ENCODE measurements at regions not wholly inside any gene's neighbourhood (a gene's known extent, or its start where the extent isn't known, plus 50 kb on each side); places are given as distances from the start of the nearest gene placed in this dataset.
"Not testable (repeated sequence)": the region's sequence is repeated elsewhere in the genome, so short reads cannot be mapped to it uniquely, and the experiment has no call there.

GRCh38 chr9:115845648-115846312 is 307.8 kb upstream of the PAPPA start:
- DNase-seq = no peak

GRCh38 chr9:115847216-115847615 is 306.4 kb upstream of the PAPPA start:
- no peak for DNase-seq

- DNase-seq = no peak
These were observed 303.7 kb upstream of the PAPPA start for GRCh38 chr9:115849679-115850412.

GRCh38 chr9:115850548-115851304 is 302.9 kb upstream of the PAPPA start:
- no peak for DNase-seq

- DNase-seq = no peak
These were observed 298.0 kb upstream of the PAPPA start for GRCh38 chr9:115855458-115856133.

GRCh38 chr9:115858421-115858820 is 295.2 kb upstream of the PAPPA start:
- not testable (repeated sequence) for DNase-seq

GRCh38 chr9:115862021-115862420 is 291.6 kb upstream of the PAPPA start:
- no peak for DNase-seq

- DNase-seq = no peak
These were observed 289.0 kb upstream of the PAPPA start for GRCh38 chr9:115864581-115864980.

GRCh38 chr9:115867326-115867725 is 286.3 kb upstream of the PAPPA start:
- DNase-seq = no peak

- DNase-seq = no peak
These were observed 275.6 kb upstream of the PAPPA start for GRCh38 chr9:115877852-115878438.

- no peak for DNase-seq
These were observed 274.1 kb upstream of the PAPPA start for GRCh38 chr9:115879451-115879850.

GRCh38 chr9:115880221-115880885 is 273.2 kb upstream of the PAPPA start:
- DNase-seq = no peak

- no peak for DNase-seq
These were observed 270.7 kb upstream of the PAPPA start for GRCh38 chr9:115882911-115883310.

- no peak for DNase-seq
These were observed 269.9 kb upstream of the PAPPA start for GRCh38 chr9:115883467-115884329.

- no peak for DNase-seq
These were observed 268.7 kb upstream of the PAPPA start for GRCh38 chr9:115884846-115885245.

GRCh38 chr9:115888131-115888530 is 265.5 kb upstream of the PAPPA start:
- DNase-seq = no peak

- DNase-seq = no peak
These were observed 261.7 kb upstream of the PAPPA start for GRCh38 chr9:115891929-115892328.

- DNase-seq = not testable (repeated sequence)
These were observed 255.1 kb upstream of the PAPPA start for GRCh38 chr9:115898478-115898877.

GRCh38 chr9:115900698-115901097 is 252.9 kb upstream of the PAPPA start:
- no peak for DNase-seq

- peak; percentile 29 for DNase-seq
These were observed 242.6 kb upstream of the PAPPA start for GRCh38 chr9:115910959-115911358.

- no peak for DNase-seq
These were observed 241.5 kb upstream of the PAPPA start for GRCh38 chr9:115912086-115912485.
